ENCODE measurements at regions not wholly inside any gene's neighbourhood (a gene's known extent, or its start where the extent isn't known, plus 50 kb on each side); places are given as distances from the start of the nearest gene placed in this dataset.

DNA sequence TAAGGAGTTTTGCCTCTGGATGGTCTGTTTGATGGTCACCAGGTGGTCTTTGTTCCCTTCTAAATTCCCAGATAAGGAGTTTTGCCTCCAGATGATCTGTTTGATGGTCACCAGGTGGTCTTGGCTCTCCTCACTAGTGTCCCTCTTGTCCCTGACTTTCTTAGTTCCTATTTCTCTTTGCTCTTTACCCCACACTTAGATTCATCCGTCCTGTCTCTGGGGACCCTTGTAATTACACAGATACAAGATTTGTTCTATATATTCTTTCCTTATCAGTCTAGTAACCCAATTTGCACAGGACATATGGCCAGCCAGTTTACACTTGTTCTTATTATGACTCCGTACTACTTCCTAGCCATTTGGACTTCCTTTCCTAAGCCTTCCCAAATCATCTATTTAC is 84.0 kb upstream of the B3GAT2 start:
- TF ChIP-seq SUZ12 (IDR thresholded peaks at IDR 0.05; ENCODE audit: extremely low read depth, insufficient read depth, insufficient read length) = no peak
- TF ChIP-seq ZNF274 (IDR thresholded peaks at IDR 0.05; ENCODE audit: low read depth, low read length) = no peak
- no peak for TF ChIP-seq YY1 (IDR thresholded peaks at IDR 0.05; ENCODE audit: insufficient read depth, insufficient read length)

Data from NT2/D1 (cell line).